ENCODE measurements at regions not wholly inside any gene's neighbourhood (a gene's known extent, or its start where the extent isn't known, plus 50 kb on each side); places are given as distances from the start of the nearest gene placed in this dataset.
"Not testable (repeated sequence)": the region's sequence is repeated elsewhere in the genome, so short reads cannot be mapped to it uniquely, and the experiment has no call there.

DNA sequence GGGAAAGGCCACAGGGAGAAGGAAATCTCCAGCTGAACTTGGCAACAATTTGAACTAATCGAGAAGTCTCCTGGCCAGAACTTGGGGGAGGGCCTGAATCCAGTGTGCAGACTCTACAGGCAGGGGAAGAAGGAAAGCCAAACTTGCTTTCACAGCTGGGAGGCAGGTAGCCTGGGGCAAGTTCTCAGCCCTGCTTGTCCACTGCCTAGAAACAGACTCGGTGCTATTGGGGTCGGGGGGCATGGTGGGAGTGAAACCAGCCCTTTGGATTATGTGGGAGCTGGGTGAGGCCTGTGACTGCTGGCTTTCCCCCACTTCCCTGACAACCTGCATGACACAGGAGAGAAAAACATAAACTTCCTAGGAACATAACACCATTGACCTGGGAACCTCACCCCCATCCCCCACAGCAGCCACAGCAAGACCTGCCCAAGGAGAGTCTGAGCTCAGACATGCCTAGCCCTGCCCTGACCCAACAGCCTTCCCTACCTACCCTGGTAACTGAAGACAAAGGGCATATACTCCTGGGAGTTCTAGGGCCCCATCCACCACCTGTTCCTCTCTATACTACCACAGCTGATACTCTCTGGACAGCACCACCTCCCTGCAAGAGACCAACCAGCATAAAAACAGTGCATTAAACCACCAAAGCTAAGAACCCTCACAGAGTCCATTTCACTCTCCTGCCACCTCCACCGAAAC is 103.7 kb upstream of the MNS1 start:
- no peak for DNase-seq (ENCODE audit: extremely low read depth in 1 of 2, low read depth in 1 of 2)

- no peak for DNase-seq (ENCODE audit: extremely low read depth in 1 of 2, low read depth in 1 of 2)
Observed at GRCh38 chr15:56557415-56557814, 92.5 kb upstream of the MNS1 start.

- no peak for DNase-seq (ENCODE audit: extremely low read depth in 1 of 2, low read depth in 1 of 2)
Observed at GRCh38 chr15:56553486-56553885, 88.5 kb upstream of the MNS1 start.

- no peak for DNase-seq (ENCODE audit: extremely low read depth in 1 of 2, low read depth in 1 of 2)
Observed at GRCh38 chr15:56552659-56553058, 87.7 kb upstream of the MNS1 start.

DNA sequence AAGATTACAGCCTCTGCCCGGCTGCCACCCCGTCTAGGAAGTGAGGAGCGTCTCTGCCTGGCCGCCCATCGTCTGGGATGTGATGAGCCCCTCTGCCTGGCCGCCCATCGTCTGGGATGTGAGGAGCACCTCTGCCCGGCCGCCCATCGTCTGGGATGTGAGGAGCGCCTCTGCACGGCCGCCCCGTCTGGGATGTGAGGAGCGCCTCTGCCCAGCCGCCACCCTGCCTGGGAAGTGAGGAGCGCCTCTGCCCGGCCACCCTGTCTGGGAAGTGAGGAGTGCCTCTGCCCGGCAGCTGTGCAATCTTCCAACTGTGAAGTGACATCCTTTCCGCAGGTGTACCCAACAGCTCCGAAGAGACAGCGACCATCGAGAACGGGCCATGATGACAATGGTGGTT is 75.6 kb upstream of the MNS1 start:
- DNase-seq (ENCODE audit: extremely low read depth in 1 of 2, low read depth in 1 of 2) = not testable (repeated sequence)

DNA sequence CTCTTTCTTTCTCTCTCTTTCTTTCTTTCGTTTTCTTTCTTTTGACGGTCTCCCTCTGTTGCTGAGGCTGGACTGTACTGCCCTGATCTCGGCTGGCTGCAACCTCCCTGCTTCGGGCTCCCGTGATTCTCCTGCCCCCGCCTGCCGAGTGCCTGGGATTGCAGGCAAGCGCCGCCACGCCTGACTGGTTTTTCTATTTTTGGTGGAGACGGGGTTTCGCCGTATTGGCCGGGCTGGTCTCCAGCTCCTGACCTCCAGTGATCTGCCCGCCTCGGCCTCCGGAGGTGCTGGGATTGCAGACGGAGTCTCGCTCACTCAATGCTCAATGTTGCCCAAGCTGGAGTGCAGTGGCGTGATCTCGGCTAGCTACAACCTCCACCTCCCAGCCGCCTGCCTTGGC is 75.2 kb upstream of the MNS1 start:
- not testable (repeated sequence) for DNase-seq (ENCODE audit: extremely low read depth in 1 of 2, low read depth in 1 of 2)

GRCh38 chr15:56538901-56539545 is 74.1 kb upstream of the MNS1 start:
- DNase-seq (ENCODE audit: extremely low read depth in 1 of 2, low read depth in 1 of 2) = no peak

- peak; percentile 1 to 7 for DNase-seq (ENCODE audit: extremely low read depth in 1 of 2, low read depth in 1 of 2)
Observed at GRCh38 chr15:56537881-56538280, 72.9 kb upstream of the MNS1 start.

DNA sequence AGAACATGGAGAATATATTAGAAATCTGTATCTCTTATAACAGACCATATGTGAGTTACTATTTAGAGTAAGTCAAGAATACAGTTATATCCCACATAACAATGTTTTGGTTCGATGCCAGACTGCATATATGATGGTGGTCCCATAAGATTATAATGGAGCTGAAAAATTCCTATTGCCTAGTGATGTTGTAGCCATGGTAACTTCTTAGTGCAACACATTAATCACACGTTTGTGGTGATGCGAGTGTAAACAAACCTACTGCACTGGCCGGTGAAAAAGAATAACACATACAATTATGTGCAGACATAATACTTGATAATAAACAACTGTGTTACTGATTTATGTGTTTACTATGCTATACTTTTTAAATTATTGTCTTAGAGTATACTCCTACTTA is 69.8 kb upstream of the MNS1 start:
- no peak for DNase-seq (ENCODE audit: extremely low read depth in 1 of 2, low read depth in 1 of 2)

DNA sequence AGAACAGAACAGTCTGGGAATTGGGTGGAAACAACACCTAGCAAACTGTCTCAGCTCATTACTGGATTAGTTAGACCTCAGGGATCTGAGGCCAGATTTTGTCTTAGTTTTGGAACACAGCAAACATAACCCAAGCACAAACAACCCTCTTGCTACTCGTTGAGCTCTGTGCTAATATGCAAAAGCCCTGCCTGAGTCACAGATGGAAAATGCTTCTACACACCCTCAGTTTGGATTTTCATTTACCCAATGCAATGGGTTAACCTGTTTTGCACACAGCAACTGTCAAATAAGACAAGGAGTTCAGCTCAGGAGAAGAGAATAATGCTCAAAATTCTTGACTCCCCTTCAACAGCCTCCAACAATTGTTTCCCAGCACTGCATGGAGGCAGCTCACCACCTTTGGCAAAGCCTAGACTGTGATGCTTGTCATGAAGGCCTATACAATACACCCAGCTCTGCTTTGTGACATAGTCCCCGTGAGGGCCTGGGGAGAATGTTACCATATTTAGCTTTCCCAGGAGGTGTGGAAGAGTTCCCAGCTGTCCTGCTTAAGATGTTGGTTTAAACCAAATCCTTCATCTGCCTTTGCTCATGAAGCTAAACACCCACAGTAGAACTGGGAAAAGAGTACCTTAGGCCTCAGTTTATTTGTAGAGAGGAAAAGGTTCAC is 68.9 kb upstream of the MNS1 start:
- DNase-seq (ENCODE audit: extremely low read depth in 1 of 2, low read depth in 1 of 2) = no peak

- DNase-seq (ENCODE audit: extremely low read depth in 1 of 2, low read depth in 1 of 2) = no peak
Observed at GRCh38 chr15:56532721-56533460, 68.0 kb upstream of the MNS1 start.

- DNase-seq (ENCODE audit: extremely low read depth in 1 of 2, low read depth in 1 of 2) = no peak
Observed at GRCh38 chr15:56530157-56530556, 65.2 kb upstream of the MNS1 start.

DNA sequence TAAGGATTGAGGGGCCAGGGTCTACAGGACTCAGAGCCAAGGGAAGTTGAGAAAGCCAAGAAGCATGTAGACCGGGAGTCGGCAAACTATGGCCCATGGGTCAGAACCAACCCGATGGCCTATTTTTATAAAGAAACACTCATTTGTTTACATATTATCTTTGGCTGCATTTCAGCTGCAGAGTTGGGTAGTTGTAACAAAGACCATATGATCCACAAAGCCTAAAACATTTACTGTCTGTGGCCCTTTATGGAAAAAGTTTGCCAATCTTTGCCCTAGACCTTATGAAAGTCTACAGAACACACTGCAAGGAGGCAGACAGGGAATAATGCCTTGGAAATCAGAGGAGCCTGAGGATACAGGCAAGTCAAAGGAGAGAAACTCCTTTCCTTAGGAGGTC is 63.2 kb upstream of the MNS1 start:
- no peak for DNase-seq (ENCODE audit: extremely low read depth in 1 of 2, low read depth in 1 of 2)

DNA sequence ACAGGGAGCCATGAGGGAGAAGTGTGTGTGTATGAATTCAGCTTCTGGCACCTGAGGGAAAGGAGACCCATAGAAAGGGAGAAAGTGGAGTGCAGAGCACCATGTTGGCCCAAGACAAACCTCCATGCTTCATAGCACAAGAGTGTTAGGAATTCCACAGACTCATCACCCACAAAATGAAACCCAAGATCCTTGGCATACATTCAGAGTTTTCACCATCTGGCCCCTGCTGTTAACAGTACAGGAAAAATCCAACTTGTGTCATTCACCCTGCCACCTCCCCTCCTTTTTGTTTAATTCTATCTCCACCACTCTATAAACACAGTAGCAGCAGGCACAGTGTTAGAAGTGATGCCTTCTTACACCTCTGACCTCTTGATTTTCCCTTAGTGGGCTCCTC is 60.0 kb upstream of the MNS1 start:
- no peak for DNase-seq (ENCODE audit: extremely low read depth in 1 of 2, low read depth in 1 of 2)

DNA sequence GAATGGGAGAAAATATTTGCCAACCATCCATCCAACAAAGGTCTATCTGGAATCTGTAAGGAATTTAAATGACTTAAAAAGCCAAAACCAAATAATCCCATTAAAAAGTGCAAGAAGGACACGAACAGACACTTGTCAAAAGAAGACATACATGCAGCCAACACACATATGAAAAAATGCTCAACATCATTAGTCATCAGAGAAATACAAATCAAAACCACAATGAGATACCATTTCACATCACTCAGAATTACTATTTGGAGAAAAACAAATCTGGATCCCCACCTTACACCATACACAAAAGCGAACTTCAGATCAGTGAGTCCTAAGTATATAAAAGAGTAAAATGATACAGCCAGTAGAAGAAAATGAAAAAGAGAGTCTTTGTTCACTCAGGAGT is 58.6 kb upstream of the MNS1 start:
- no peak for DNase-seq (ENCODE audit: extremely low read depth in 1 of 2, low read depth in 1 of 2)

DNA sequence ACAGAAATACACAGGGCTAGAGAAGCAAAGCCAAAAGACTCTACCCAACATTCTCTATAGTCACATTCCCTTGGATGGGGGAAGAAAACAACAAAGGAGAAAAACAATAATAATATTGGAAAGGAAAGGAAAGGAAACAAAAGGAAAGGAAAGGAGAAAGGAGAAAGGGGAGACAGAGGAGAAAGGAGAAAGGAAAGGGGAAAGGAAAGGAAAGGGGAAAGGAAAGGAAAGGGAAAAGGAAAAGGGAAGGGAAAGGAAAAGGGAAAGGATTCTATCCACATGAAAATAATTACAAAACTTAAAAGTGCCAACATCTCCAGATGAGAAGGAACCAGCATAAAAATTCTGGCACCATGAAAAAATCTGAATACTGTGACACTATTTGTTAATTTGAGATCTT is 54.1 kb upstream of the MNS1 start:
- DNase-seq (ENCODE audit: extremely low read depth in 1 of 2, low read depth in 1 of 2) = no peak

All from stimulated activated CD8-positive, alpha-beta memory T cell treated with anti-CD3 and anti-CD28 coated beads, Interleukin-7, amount 100 ng/mL, for 48 hours (primary cell).